WI38 (cell line): ENCODE measurements at regions not wholly inside any gene's neighbourhood (a gene's known extent, or its start where the extent isn't known, plus 50 kb on each side); places are given as distances from the start of the nearest gene placed in this dataset.

Experiments used
- H3K4me3 ChIP-seq: 2 replicates; pipeline ENCODE4 v1.5.1; 2011; ENCODE audit warnings: low read depth, mild to moderate bottlenecking, control low read depth, low read length
- CTCF ChIP-seq: IDR thresholded peaks from 2 replicates; pipeline ENCODE4 v1.5.1; 2012; ENCODE audit warnings: low read depth, mild to moderate bottlenecking, control low read depth, low read length

- TF ChIP-seq CTCF: no peak
- H3K4me3 ChIP-seq: no peak overlapping the region
Observed at GRCh38 chr7:85714043-85714578, 527.3 kb upstream of the SEMA3D start.

- no peak for TF ChIP-seq CTCF
Observed at GRCh38 chr7:85713171-85713570, 526.3 kb upstream of the SEMA3D start.

GRCh38 chr7:85711894-85712293 lies 525.0 kb upstream of the SEMA3D start:
- H3K4me3 ChIP-seq: no peak overlapping the region

More at GRCh38 chr7:85713171-85713570, 526.3 kb upstream of the SEMA3D start:
- H3K4me3 ChIP-seq: no peak overlapping the region

GRCh38 chr7:85710960-85711359 lies 524.1 kb upstream of the SEMA3D start:
- H3K4me3 ChIP-seq: no peak overlapping the region
- no peak for TF ChIP-seq CTCF

More at GRCh38 chr7:85711894-85712293, 525.0 kb upstream of the SEMA3D start:
- no peak for TF ChIP-seq CTCF

GRCh38 chr7:85708221-85708620 lies 521.4 kb upstream of the SEMA3D start:
- H3K4me3 ChIP-seq: no peak overlapping the region
- no peak for TF ChIP-seq CTCF

GRCh38 chr7:85705076-85705475 lies 518.2 kb upstream of the SEMA3D start:
- TF ChIP-seq CTCF: no peak

GRCh38 chr7:85703251-85704010 lies 516.6 kb upstream of the SEMA3D start:
- no peak overlapping the region for H3K4me3 ChIP-seq
- no peak for TF ChIP-seq CTCF

More at GRCh38 chr7:85705076-85705475, 518.2 kb upstream of the SEMA3D start:
- no peak overlapping the region for H3K4me3 ChIP-seq
